OCI-LY7 (cell line): ENCODE measurements at regions not wholly inside any gene's neighbourhood (a gene's known extent, or its start where the extent isn't known, plus 50 kb on each side); places are given as distances from the start of the nearest gene placed in this dataset.

Experiments
- BruUV-seq: library from RNA; stranded (reverse); fragments of 400-500 nt; replicated peaks from 2 replicates; lab custom pipeline; 2021; lab: Mats Ljungman, UMichigan
- CTCF ChIA-PET: fragments of 300-600 bp; sonication (Branson Sonifier 250); formaldehyde crosslinking; loops from one replicate; lab custom pipeline; 2022; ENCODE audit warnings: antibody characterized with exemption; ENCODE audit not compliant: unreplicated experiment; lab: Charles Lee
- POLR2A ChIA-PET: fragments of 300-600 bp; sonication (Branson Sonifier 250); formaldehyde crosslinking; loops from one replicate; lab custom pipeline; 2022; ENCODE audit warnings: antibody characterized with exemption; lab: Charles Lee
- DNase-seq: peaks from one replicate; pipeline ENCODE4 v3.0.0-alpha.2; 2015; ENCODE audit warnings: low spot score
- H2AFZ ChIP-seq: fragments of 200-600 bp; sonication (generic), shearing (Covaris generic); 2 replicates; pipeline ENCODE4 v1.6.1; 2014; ENCODE audit warnings: mild to moderate bottlenecking, antibody characterized with exemption, low read length, moderate library complexity
- H3K27ac ChIP-seq: fragments of 200-600 bp; sonication (generic); 2 replicates; pipeline ENCODE4 v1.5.1; 2014; ENCODE audit warnings: mixed run types, low read depth, mild to moderate bottlenecking, moderate library complexity, low read length, inconsistent platforms; ENCODE audit not compliant: poor library complexity, severe bottlenecking
- H3K36me3 ChIP-seq: fragments of 200-600 bp; sonication (generic); 2 replicates; pipeline ENCODE4 v1.6.1; 2014; ENCODE audit warnings: mild to moderate bottlenecking, antibody characterized with exemption, low read length, moderate library complexity, mixed read lengths; ENCODE audit not compliant: insufficient read depth
- H3K4me1 ChIP-seq: fragments of 200-600 bp; sonication (generic); 2 replicates; pipeline ENCODE4 v1.5.1; 2014; ENCODE audit warnings: mild to moderate bottlenecking, low read length; ENCODE audit not compliant: insufficient read depth, poor library complexity, severe bottlenecking
- H3K4me2 ChIP-seq: fragments of 200-600 bp; sonication (generic); 2 replicates; pipeline ENCODE4 v1.6.1; 2014; ENCODE audit warnings: mild to moderate bottlenecking, low read length
- H3K4me3 ChIP-seq: fragments of 200-600 bp; sonication (generic); 2 replicates; pipeline ENCODE4 v1.5.1; 2014; ENCODE audit warnings: mild to moderate bottlenecking, low read depth, low read length; ENCODE audit not compliant: poor library complexity, severe bottlenecking
- H3K79me2 ChIP-seq: fragments of 200-600 bp; sonication (generic); 2 replicates; pipeline ENCODE4 v1.6.1; 2016; ENCODE audit warnings: low read depth, mild to moderate bottlenecking, low read length, moderate library complexity, mixed read lengths; ENCODE audit not compliant: insufficient read depth
- H3K9me2 ChIP-seq: fragments of 200-600 bp; sonication (generic); 2 replicates; pipeline ENCODE4 v1.6.1; 2016; ENCODE audit warnings: mild to moderate bottlenecking, low read length, mixed read lengths; ENCODE audit not compliant: insufficient read depth
- H3K9me3 ChIP-seq: fragments of 200-600 bp; sonication (generic); 2 replicates; pipeline ENCODE4 v1.6.1; 2014; ENCODE audit warnings: mild to moderate bottlenecking, mixed run types, low read length, mixed read lengths
- H4K20me1 ChIP-seq: fragments of 200-600 bp; sonication (generic); 2 replicates; pipeline ENCODE4 v1.6.1; 2014; ENCODE audit warnings: mild to moderate bottlenecking, antibody characterized with exemption, low read length, moderate library complexity, mixed read lengths; ENCODE audit not compliant: insufficient read depth
- CTCF ChIP-seq: fragments of 200-600 bp; sonication (generic); conservative IDR thresholded peaks from 2 replicates; pipeline ENCODE4 v1.5.1; 2014; ENCODE audit warnings: mild to moderate bottlenecking, antibody characterized with exemption, low read length, moderate library complexity, mixed read lengths
- EZH2phosphoT487 ChIP-seq: fragments of 200-600 bp; sonication (generic); IDR thresholded peaks from 2 replicates; pipeline ENCODE4 v1.6.1; 2018; ENCODE audit warnings: low read depth, borderline replicate concordance, mild to moderate bottlenecking, mixed run types, antibody characterized with exemption, low read length, moderate library complexity, mixed read lengths
- intact Hi-C: fragments of 100-400 bp; cut with micrococcal nuclease; formaldehyde crosslinking; loops from one replicate; pipeline ENCODE4 v1.10.0; 2022; ENCODE audit not compliant: unreplicated experiment

GRCh38 chr4:181168011-181168805 is 1075.0 kb upstream of the TENM3 start:
- Histone ChIP-seq H4K20me1 (no peaks in the 10 kb centered on the region), H3K4me2 (no peak overlapping the region), H3K9me3 (no peaks in the 10 kb centered on the region), H3K36me3 (no peaks in the 10 kb centered on the region), H3K79me2 (no peaks in the 10 kb centered on the region), H2AFZ (no peak overlapping the region), H3K4me3 (no peak overlapping the region), H3K9me2 (no peaks in the 10 kb centered on the region), H3K27ac (no peak overlapping the region), H3K4me1 (no peaks in the 10 kb centered on the region)
- TF ChIP-seq CTCF (no peak), EZH2phosphoT487 (no peak)
- BruUV-seq = no TSS peak
- intact Hi-C loops = no loop called here
- ChIA-PET POLR2A (interaction anchor here (1.2 to 1.5 kb wide), 2 partner anchors 22 kb away, joined by 3 read pairs; no protein-coding TSS in a partner anchor), CTCF (no interaction called here)
- no peak for DNase-seq

GRCh38 chr4:181173046-181173445 is 1070.2 kb upstream of the TENM3 start:
- H3K79me2 ChIP-seq = no peaks in the 10 kb centered on the region
- no peak for DNase-seq
- H3K4me1 ChIP-seq = no peaks in the 10 kb centered on the region
- no TSS peak for BruUV-seq
- no peaks in the 10 kb centered on the region for H4K20me1 ChIP-seq
- intact Hi-C loops = no loop called here
- no peaks in the 10 kb centered on the region for H3K36me3 ChIP-seq
- no peak overlapping the region for H2AFZ ChIP-seq
- ChIA-PET POLR2A (no interaction called here), CTCF (no interaction called here)
- H3K4me3 ChIP-seq = no peak overlapping the region
- H3K9me3 ChIP-seq = no peaks in the 10 kb centered on the region
- TF ChIP-seq EZH2phosphoT487 (no peak), CTCF (no peak)
- no peak overlapping the region for H3K4me2 ChIP-seq
- H3K27ac ChIP-seq = no peak overlapping the region
- H3K9me2 ChIP-seq = no peaks in the 10 kb centered on the region

DNA sequence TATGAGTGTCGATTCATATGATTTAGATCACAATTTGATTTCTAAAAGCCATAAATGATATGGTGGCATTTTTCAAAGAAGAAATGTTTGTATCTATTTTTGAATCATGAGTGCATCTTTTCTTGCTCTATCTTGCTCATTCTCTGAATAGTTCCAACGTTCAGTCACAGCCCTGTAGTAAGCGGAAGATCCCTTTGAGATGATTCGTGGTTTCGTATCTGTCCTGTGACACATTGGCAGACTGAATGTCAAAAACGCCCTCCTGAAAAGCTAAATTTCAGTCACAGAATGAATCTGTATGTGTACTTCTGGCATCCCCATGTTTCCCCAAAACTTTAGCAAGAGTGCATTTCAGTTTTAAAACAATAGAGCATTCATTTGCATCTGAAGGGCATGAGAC is 1066.9 kb upstream of the TENM3 start:
- Histone ChIP-seq H3K36me3 (no peaks in the 10 kb centered on the region), H3K4me1 (no peaks in the 10 kb centered on the region), H4K20me1 (no peaks in the 10 kb centered on the region), H2AFZ (no peak overlapping the region), H3K4me2 (no peak overlapping the region), H3K9me2 (no peaks in the 10 kb centered on the region), H3K79me2 (no peaks in the 10 kb centered on the region), H3K4me3 (no peak overlapping the region), H3K27ac (no peak overlapping the region), H3K9me3 (no peaks in the 10 kb centered on the region)
- POLR2A ChIA-PET = interaction anchor here (0.6 kb wide), 1 partner anchor 682 kb away, joined by 3 read pairs; no protein-coding TSS in a partner anchor
- no TSS peak for BruUV-seq
- intact Hi-C loops = no loop called here
- DNase-seq = no peak
- CTCF ChIA-PET = no interaction called here
- TF ChIP-seq EZH2phosphoT487 (no peak), CTCF (no peak)
